GM21723 (cell line): ENCODE measurements at regions not wholly inside any gene's neighbourhood (a gene's known extent, or its start where the extent isn't known, plus 50 kb on each side); places are given as distances from the start of the nearest gene placed in this dataset.

ENCODE experiments used
- ATAC-seq: cut with Tn5 transposase; IDR thresholded peaks from one replicate; pipeline ENCODE4 v1.9.1; 2021; ENCODE audit warnings: mild to moderate bottlenecking, moderate library complexity; ENCODE audit not compliant: unreplicated experiment

DNA sequence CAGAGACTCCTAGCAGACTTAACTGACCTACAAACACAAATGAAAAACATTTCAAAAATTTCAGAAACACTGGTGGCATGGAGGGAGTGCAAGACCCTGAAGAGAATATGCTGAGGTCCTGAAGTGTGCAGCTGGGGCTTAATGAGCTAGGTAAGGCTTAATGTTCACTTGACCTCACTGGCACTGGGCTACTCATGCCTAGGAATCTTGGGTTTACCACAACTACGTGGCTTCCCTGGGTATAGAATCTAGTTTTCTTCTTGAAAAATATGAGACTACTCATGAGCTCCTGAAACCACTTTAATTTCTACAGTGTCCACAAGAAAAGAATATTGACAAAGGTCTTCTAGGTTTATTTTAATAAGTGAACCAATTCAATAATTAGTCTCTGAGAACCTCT lies 139.8 kb downstream of the HNMT start:
- ATAC-seq, result no peak

DNA sequence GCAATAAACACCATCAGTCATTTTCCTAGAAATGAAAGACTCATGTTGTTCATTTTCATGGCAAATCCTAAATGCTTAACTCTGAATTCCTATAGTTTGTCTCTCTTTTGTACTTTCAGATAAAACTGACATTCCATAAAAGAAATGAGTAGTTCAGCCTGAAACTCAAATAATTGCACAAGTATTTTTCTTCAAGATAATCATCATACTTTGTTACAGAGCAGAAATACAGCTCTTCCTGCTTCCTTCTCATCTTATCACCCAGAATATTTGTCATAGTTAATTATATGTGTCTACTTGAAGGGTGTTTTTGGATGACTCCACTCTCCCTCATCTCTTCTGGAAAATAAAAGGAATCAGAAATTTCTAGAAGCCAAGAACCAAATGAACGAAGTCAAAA lies 141.1 kb downstream of the HNMT start:
- no peak for ATAC-seq

DNA sequence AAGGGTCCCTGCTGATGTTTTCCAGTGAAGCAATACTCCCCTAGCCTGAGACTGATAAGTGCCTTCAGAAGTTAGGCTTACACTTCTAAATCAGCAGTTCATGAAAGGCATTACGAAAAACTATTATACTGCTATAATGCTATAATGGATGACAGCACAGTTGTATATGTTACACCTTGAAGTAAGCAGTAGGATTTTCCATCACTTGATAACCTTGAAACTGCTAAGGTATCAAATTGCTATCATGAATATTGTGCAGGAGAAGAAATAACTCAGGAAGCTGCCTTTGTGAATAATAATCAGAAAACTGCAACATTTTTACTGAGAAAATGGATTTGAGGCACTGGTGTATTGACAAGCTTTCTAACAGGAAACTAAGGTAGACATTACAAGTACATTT lies 142.3 kb downstream of the HNMT start:
- no peak for ATAC-seq

DNA sequence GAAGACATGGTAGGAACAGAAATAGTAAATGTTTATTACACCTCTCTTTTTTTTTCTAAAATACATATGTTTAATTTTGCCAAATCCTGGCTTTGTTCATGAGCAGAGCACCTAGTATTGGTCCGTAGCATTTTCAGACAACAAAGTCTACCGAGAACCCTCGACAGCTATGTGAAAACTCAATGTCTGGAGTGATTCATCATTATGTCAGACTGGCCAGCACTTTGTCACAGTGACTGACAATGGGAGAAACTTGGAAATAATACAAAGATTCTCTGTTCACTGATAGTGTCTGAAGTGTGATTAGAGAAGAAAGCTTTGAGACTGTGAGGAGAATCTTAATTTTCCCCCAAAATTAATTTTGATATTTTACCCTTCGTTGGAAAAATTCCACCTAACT lies 143.0 kb downstream of the HNMT start:
- no peak for ATAC-seq

DNA sequence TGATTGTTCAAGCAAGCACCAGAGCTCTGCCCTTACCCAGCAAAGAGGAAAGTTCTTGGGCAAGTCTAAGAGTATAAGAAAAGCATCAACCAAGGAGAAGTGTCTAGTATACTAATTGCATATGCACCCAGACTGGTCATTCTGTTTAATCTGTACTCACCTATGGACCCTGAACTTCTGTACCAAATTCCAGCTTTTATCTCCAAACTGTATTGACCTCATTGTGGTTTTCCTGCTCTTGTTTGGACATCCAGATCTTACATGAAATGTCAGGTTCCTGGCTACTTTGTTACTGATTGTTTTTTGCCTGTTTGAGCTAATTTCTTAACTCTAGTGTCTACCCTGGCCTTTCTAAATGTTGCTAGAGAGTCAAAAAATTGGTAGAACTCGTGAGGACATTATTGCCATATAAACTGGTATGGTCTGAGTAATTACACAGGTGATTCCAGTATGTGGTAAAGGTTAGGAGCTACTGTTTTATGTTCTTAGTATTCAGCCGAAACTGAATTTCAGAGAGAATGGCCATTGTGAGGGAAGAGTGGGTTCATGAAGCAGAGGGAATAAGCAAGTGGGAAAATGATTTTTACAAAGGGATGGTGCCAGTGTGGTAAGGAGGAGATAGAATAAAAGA lies 146.3 kb downstream of the HNMT start:
- ATAC-seq, result no peak

DNA sequence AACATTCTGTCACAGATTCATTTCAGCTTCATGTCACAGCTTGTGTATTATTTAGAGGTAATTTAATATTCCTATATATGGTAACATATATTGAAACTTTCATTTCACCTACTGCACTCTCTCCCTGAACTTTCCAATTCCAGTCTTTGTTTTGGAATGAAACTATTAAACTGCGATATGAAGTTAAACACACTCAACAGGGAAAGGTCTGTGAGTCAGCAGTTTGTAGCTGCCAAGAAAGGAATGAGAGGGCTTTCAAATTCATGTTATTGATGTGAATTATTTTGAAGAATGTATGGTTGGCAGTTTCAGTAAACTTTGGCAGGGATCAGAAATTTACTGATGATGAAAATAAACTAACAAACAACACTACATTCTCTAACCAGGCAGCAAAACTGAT lies 148.3 kb downstream of the HNMT start:
- ATAC-seq, result no peak

DNA sequence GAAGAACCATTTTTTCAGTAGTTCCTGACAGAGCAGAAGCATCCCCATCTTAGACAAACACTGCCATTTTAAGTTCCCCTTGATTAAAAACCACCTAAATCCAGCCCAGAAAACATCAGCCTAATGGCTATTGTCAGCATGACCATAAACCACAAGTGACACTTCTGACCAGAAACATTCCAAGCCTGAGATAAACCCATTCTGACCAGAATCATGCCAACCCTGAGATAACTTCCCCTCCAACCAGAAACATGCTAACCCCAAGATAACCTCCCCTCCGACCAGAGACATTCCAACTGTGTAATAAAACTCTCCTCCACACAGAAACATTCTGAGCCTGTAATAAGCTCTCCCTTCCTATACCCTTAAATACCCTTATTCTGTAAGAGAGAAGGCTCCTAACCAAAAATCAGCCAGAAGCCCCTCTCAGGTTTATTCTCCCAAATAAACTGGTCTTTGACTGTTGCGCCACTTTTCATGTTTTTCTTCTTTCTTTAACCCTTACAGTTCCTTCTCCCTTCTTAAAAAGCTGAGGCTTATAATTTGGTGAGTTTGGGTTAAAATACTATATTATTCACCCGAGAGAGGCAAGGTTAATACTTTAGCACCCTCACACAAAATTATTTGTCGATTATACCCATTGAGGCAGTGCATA lies 149.7 kb downstream of the HNMT start:
- no peak for ATAC-seq

DNA sequence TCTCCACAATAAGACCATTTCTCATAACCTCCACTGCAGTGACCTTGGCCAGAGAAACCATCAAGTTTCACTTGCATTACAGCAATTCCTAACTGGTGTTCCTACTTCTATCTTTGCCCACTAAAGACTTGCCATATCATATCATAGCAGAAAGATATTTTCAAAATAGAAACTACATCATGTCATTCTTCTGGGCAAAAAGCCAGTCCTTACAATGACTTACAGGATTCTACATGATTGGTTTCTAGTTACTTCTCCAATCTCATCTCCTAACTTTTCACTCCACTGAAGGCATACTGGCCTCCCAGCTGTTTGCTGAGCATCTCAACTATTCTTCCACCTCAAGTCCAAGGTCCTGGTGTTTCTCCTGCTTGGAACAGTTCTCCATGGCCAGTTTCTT lies 151.4 kb downstream of the HNMT start:
- no peak for ATAC-seq

DNA sequence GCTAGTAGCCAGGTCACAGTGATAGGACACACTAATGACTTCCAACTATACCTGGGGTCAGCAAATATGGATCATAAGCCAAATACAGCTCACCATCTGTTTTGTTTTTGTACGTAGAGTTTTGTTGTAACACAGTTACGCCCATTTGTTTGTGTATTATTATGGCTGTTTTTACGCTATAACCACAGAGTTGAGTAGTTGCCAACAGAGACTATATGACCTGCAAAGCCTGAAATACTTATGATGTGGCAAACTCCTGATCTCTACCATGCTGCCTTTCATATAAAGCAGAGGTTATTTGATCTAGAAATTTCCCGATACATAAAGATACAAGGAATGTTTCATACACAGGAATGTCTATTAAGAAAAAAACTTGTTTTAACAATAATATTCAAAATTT lies 152.2 kb downstream of the HNMT start:
- no peak for ATAC-seq

DNA sequence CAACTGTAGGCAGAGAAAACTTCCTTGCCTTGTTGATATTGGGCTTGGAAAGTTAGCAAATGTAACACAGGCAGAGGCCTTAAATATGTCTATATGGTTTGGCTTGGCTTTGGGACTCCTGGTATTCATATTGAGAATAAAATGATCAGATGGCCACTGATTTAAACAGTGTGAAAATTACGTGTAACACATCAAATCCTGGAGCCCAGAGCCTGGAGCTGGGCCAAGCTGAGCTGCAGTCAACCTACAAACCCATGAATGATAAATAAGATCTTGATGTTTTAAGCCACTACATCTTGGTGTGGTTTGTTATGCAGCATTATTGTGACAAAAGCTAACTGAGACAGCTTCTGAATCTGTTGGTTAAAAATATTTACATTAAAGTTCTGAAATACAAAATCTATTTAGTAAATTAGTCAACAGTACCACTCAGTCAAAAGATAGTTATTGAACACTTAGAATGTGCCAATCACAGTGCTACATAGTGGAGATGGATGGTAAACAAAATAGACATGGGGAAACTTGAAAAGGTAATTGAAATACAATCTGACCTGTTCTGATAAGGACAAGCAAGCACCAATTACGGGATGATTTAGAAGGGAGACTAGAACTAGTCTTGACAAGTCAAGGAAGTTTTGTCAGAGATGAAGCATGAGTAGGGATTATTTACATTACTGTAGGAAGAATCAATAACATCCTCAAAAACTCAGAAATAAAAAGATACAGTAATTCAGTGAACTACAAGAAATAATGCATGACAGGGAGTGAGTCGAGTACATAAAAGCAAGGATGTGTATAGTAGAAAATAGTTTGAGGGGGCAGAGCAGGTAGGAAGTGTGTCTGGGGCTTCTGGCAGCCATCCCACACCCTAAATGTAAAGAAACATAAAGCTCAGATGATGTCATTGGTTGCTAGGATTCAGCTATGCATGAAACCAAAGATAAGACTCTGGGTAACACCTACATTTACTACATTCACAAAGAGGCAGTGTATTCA lies 157.7 kb downstream of the HNMT start:
- no peak for ATAC-seq

DNA sequence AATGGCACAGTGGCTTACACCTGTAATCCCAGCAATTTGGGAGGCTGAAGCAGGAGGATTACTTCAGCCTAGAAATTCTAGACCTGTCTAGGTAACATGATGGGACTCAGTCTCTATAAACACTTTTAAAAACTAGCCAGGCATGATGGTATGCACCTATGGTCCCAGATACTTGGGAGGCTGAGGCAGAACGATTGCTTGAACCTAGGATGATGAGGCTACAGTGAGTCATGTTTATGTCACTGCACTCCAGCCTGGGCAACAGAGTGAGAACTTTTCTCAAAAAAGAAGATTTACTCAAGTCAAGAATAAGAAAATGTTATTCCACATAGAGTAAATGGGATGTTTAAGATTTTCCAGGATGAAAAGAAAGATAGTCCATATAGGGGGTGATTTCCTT lies 158.6 kb downstream of the HNMT start:
- ATAC-seq, result no peak

DNA sequence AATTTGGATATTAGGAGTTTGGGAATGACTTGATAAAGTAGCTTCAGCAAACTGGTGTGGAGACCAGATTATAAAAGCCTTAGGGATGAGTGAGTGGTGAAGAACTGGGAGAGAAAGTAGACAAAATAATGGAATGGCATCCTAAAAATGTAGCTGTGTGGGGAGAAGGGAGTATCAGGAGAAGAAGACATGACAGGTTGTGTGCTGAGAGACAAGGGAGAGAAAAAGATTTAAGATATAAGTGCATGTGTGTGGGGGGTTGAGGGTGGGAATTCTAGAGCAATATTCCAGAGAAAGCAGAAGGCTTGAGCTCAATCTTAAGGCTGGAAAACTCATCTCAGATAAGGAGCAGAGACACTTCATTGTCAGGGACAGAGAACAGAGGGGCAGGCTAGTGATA lies 159.5 kb downstream of the HNMT start:
- no peak for ATAC-seq

DNA sequence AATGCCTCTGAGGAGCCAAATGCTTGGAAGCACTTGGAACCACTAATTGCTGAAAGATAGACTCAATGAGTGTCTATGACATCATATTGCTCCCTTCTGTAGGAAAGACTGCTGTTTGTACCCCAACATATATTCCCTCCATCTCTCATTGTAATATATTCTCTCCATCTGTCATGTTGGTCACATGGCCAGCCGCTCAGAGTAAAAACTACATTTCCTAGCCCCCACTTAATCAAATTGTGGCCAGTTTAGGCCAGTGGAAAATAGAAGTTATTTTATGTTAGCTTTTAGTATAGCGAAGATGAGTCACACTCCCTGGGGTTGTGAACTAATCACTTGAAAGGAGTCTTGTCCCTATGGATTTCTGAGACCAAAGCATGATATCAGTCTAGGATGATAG lies 160.2 kb downstream of the HNMT start:
- no peak for ATAC-seq

DNA sequence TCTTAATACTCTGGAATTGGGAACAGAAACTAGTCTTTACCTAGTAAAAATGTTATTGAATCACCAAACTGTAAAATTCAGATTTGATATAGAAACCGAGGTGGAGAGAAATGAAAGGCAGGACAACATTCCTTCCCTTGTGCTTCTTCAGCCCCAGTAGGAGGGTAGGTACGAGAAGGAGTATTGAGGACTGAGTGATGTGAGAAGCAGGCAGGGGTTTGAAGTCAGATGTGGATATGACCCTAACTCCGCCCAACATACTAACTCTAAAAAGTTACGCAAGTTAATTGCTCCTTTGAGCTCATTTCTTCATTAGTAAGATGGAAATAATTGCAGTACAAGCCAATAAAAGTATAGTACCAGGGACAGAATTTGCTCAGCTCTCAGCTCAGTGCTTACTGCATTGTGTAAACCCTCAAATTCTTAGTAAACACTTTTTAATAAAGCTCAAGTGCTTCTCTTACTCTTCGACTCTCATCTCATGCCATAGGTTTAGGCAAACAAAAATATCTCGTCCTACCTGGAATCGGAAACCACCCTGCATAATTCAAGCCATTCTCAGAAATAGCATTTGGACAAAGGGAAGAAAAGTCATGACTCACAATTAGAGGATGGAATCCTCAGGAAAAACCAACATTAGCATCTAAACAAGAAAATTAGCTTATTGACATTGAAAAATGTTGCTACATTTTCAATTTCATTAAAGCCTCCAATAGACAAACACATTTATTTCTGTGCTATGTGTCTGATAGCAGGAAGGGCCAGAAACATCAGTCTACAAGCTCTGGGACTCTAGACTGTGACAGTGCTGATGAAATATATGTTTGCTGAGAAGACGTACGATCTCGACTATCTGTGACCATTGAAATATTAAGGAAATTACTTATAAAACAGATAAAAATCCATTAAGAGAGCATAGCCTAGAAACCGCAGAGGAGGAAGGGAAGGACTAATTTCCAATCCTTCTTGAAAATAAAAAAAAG lies 161.3 kb downstream of the HNMT start:
- no peak for ATAC-seq

DNA sequence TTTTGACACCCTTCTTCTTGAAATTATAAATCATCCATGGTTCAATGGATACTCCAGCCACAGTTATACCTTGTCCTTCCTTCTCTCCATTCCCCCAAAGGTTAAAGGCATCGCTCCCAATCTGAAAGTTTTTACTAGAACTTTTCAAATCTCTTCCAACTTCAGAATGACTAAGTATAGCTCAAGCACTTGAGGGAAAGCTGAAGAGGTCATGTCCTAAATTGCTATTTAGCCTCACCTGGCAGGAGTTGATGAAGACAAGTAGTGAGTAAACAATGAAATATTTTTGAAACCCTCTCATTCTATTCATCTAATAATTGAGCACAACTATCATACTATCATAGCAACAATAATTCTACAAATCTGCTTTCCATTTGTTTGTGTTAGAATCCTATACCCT lies 167.8 kb downstream of the HNMT start:
- ATAC-seq, result no peak

DNA sequence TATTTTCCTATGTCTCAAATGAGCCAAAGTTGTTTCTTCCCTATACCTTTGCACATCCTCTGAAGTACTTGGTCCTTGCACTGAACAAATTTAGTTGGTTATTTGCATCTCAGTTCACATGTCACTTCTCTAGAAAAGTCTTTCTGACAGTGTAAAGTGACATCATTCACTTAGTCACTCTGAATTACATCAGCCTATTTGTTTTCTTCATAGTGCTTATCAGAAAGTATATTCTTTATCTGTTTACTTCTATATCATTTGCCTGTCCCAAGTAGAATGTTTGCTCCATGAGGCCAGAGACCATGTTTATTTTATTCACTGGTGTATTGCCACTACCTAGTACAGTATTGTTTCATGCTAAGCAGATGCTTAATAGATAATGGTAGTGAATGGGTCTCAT lies 173.7 kb downstream of the HNMT start:
- no peak for ATAC-seq

DNA sequence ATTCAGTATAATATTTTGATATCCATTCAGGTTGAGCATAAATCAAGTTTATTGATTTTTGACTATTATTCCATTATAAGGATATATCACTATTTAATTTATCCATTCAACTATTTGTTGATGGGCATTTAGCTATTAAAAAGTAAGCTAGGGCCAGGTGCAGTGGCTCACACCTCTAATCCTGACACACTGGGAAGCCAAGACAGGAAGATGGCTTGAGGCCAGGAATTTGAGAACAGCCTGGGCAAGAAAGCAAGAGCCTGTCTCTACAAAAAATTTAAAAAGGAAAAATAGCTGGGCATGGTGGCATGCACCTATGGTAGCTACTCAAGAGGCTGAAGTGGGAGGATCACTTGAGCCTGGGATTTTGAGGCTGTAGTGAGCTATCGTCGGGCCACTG lies 183.5 kb downstream of the HNMT start:
- ATAC-seq, result no peak

DNA sequence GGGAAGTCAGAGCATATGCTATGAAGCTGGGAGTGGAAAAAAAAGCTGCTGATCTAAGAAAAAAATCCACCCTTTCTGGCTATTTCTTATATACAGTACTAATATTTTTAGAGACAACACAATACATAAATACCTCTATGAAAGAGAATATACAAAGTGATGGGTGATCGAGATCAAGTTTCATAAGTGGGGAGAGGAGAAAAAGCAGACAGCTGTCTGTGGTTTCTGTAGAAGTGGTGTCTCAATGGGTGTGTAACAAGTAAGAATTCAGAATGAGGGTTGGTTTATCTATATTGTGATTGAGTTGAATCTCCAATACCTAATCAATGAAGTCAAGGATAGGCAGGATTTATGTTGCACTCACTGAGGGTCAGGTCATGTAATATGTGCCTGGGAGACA lies 191.0 kb downstream of the HNMT start:
- ATAC-seq, result no peak

DNA sequence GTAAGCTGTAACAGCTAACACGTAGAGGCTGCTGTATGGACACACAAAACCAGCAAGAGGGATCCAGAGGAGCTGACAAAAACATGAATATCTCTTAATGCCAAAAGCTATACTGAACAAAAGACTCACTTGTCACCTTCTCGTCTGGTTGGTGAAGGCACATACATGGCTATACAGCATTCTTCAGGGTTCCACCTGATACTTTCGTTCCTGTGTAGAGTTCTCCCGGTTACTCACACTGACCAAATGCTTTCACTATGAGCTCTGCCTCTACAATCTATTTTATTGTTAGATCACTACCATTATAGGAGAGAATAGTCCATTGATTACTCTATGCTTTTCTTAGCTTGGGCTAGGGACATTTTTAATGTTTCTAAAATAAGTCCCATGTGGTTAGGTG lies 193.1 kb downstream of the HNMT start:
- no peak for ATAC-seq

DNA sequence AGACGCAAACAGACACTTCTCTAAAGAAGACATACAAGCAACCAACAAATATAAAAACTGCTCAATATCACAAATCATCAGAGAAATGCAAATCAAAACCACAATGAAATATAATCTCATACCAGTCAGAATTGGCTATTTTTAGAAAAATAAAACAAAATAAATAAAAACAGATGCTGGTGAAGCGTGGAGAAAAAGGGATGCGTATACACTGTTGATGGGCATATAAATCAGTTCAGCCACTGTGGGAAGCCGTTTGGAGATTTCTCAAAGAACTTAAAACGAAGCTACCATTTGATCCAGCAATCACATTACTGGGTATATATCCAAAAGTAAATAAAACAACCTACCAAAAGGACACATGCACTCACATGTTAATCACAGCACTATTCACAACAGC lies 206.2 kb downstream of the HNMT start:
- no peak for ATAC-seq

DNA sequence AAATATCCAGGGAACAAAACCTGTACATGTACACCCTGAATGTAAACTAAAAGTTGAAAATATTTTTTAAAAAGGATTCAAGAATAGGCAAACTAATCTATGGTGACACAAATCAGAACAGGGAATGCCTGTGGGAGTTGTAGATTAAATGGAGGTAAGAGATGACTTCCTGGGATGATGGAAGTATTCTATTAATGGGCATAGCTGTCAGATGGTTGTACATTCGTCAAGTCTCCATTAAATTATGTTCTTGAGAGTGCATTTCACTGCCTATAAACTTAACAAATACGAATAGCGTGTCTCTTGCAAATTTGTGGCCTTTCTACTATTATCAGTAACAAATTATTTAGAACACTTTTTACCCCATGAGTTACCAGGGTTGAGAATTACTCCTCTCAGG lies 207.0 kb downstream of the HNMT start:
- ATAC-seq, result no peak
